Activated CD8-positive, alpha-beta memory T cell treated with anti-CD3 and anti-CD28 coated beads for 1 hour (primary cell): ENCODE measurements at regions not wholly inside any gene's neighbourhood (a gene's known extent, or its start where the extent isn't known, plus 50 kb on each side); places are given as distances from the start of the nearest gene placed in this dataset.
A peak's percentile ranks its signal among the peaks of the same experiment; 100 is the strongest.

Experiments used
- DNase-seq, 2 donors: peaks; one replicate each; pipeline ENCODE4 v3.0.0-alpha.2; 2020; ENCODE audit warnings: low read depth in 1 of 2; ENCODE audit errors: extremely low read depth in 1 of 2

DNA sequence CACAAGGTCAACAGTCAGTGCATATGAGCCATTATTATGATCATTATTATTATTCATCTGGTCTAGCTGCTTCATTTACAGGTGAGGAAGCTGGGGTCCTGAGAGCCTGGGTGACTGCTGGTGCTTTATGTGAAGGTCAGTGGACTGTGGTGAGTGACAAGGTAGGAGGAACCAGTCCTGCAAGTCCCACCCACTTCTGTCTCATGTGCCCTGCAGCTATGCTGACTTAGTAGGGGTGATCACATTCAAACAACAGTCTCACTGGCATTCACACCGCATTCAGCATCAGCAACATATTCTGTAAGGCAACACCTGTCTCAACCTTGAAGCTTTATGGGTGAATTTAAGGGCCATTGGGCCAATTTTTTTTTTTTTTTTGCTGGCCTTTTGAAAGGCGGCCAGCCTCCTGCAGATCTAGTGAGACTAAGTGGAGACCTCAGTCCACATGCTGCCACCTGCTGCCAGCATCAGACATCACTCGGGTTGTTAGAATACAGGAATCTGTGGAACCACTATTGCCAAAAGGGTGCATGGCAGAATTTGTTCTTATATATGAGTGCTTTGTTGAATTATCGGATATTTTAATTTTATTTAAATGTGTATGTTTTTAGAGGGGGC, 59.9 kb upstream of the CACNA1E start:
- peak in 1 of 2 donors; percentile 19 for DNase-seq

- peak; percentile 58 to 60 for DNase-seq
These were observed 58.4 kb upstream of the CACNA1E start for GRCh38 chr1:181424786-181425403.

DNA sequence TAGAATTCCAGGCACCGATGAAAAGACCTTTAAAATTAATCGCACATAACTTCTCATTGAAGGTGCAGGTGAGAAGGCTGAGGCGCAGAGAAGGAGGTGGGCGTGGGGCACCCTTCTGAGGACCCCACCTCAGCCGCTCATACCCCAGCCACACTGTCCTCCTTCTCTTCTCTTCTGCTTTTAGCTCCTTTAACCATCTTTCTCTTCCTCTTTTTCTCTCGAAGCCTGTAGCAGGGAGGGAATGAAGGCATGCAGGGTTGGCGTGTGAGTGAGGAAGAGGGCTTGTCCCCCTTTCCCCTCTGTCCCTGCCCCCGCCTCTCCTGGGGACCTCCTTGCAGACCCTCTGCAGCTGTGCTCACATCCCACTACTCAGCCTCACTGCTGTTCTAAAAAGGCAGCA, 57.8 kb upstream of the CACNA1E start:
- DNase-seq, result no peak

- DNase-seq, result no peak
These were observed 53.9 kb upstream of the CACNA1E start for GRCh38 chr1:181429462-181429861.

DNA sequence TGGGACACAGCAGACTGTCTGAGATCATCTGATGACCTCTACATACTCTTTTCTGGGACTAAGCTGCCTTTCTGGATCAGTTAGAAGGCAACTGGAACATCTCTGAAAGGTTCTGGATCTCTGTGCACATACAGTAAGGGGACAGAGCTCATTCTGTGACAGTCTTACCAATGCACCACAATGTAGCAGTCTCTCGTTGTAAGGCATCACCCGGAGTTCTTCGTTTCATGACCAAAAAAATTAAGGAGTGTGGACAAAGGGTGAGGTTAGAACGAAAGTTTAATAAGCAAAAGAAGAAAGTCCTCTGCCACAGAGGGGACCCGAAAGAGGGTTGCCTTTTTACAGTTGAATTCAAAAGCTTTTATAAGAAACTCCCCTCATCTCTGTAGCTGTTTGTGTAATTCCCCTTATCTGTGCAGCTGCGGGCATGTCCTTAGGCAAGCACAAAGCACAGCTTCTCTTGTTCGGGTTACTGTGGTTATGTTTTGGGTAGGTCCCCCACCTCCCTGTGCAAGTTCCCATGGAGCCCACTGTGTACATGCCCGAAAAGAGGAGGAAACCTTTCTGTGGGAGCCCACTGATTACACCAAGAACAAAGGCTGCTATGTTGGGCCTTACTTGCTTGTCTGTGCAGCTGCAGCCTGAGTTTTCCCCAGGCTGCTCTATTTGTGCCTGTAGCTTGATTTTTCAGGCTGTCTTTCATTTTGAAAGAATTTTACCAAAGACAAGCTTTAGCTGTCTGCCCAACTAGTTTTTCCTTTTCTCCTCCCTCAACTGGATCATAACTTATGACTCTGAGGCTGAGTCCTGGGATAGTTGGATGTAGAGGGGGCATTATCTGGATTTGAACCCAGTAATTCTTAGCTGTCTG, 53.1 kb upstream of the CACNA1E start:
- no peak for DNase-seq
